Mesendoderm (in vitro differentiated cells): ENCODE measurements at regions not wholly inside any gene's neighbourhood (a gene's known extent, or its start where the extent isn't known, plus 50 kb on each side); places are given as distances from the start of the nearest gene placed in this dataset.
A peak's percentile ranks its signal among the peaks of the same experiment; 100 is the strongest.

Experiments
- DNase-seq: peaks from one replicate; pipeline ENCODE4 v3.0.0; 2013
- H2AK5ac ChIP-seq: 2 replicates; pipeline ENCODE4 v1.6.1; 2013; ENCODE audit warnings: low read length, inconsistent platforms
- H2BK120ac ChIP-seq: 2 replicates; pipeline ENCODE4 v1.6.1; 2013; ENCODE audit warnings: low read depth, mild to moderate bottlenecking, low read length, moderate library complexity, mixed read lengths
- H2BK15ac ChIP-seq: replicated peaks from 2 replicates; pipeline ENCODE4 v1.6.1; 2013; ENCODE audit warnings: low read depth, mild to moderate bottlenecking, moderate library complexity
- H2BK5ac ChIP-seq: 2 replicates; pipeline ENCODE4 v1.6.1; 2013; ENCODE audit warnings: low read length, inconsistent platforms
- H3K18ac ChIP-seq: 2 replicates; pipeline ENCODE4 v1.6.1; 2013; ENCODE audit warnings: mild to moderate bottlenecking, low read length, mixed read lengths
- H3K23ac ChIP-seq: one replicate; pipeline ENCODE4 v1.6.1; 2013; ENCODE audit warnings: low read length
- H3K27ac ChIP-seq: 2 replicates; pipeline ENCODE4 v1.5.1; 2013; ENCODE audit warnings: low read depth, mild to moderate bottlenecking, inconsistent platforms, low read length, moderate library complexity
- H3K27me3 ChIP-seq: 2 replicates; pipeline ENCODE4 v1.6.1; 2013; ENCODE audit warnings: low read length, control low read depth, mild to moderate bottlenecking, inconsistent platforms; ENCODE audit not compliant: insufficient read depth, poor library complexity
- H3K36me3 ChIP-seq: 2 replicates; pipeline ENCODE4 v1.6.1; 2013; ENCODE audit warnings: low read length, inconsistent platforms; ENCODE audit not compliant: control insufficient read depth, insufficient read depth
- H3K4ac ChIP-seq: one replicate; pipeline ENCODE4 v1.6.1; 2013; ENCODE audit warnings: low read depth, mild to moderate bottlenecking, low read length, moderate library complexity
- H3K4me1 ChIP-seq: 2 replicates; pipeline ENCODE4 v1.6.1; 2013; ENCODE audit warnings: low read depth, low read length, inconsistent platforms; ENCODE audit not compliant: control insufficient read depth
- H3K4me2 ChIP-seq: 2 replicates; pipeline ENCODE4 v1.6.1; 2013; ENCODE audit warnings: low read length
- H3K4me3 ChIP-seq: 2 replicates; pipeline ENCODE4 v1.5.1; 2013; ENCODE audit warnings: mild to moderate bottlenecking, low read length
- H3K56ac ChIP-seq: one replicate; pipeline ENCODE4 v1.6.1; 2013; ENCODE audit warnings: low read length
- H3K79me1 ChIP-seq: 2 replicates; pipeline ENCODE4 v1.6.1; 2013; ENCODE audit warnings: low read length, inconsistent platforms
- H3K79me2 ChIP-seq: 2 replicates; pipeline ENCODE4 v1.6.1; 2013; ENCODE audit warnings: mild to moderate bottlenecking, low read length; ENCODE audit not compliant: control insufficient read depth, insufficient read depth
- H3K9ac ChIP-seq: 2 replicates; pipeline ENCODE4 v1.6.1; 2013; ENCODE audit warnings: low read length, inconsistent platforms
- H4K5ac ChIP-seq: one replicate; pipeline ENCODE4 v1.6.1; 2013; ENCODE audit warnings: low read length
- H4K8ac ChIP-seq: one replicate; pipeline ENCODE4 v1.6.1; 2013; ENCODE audit warnings: low read depth, mild to moderate bottlenecking, control low read depth, low read length, moderate library complexity
- WGBS: extraction: QIAGEN DNeasy Blood & Tissue Kit; methylation state at CpG from one replicate; pipeline ENCODE4 v1.1.7; 2013; ENCODE audit warnings: low lambda C conversion rate, missing lambda C conversion rate; ENCODE audit not compliant: insufficient coverage; ENCODE audit errors: extremely low coverage; 5-methylcytosine and 5-hydroxymethylcytosine counted together

GRCh38 chr5:86841000-86841644 is 223.4 kb downstream of the COX7C start:
- Histone ChIP-seq H3K27me3 (no peaks in the 10 kb centered on the region), H2BK5ac (no peak overlapping the region), H2AK5ac (no peak overlapping the region), H3K23ac (no peak overlapping the region), H3K36me3 (no peaks in the 10 kb centered on the region), H3K4me2 (no peak overlapping the region), H3K4ac (no peak overlapping the region), H2BK15ac (no peak overlapping the region), H4K8ac (no peak overlapping the region), H3K79me1 (no peaks in the 10 kb centered on the region), H2BK120ac (no peak overlapping the region), H3K27ac (no peak overlapping the region), H3K4me1 (no peaks in the 10 kb centered on the region), H3K9ac (no peak overlapping the region), H4K5ac (no peak overlapping the region), H3K4me3 (no peak overlapping the region), H3K56ac (no peak overlapping the region), H3K79me2 (no peaks in the 10 kb centered on the region), H3K18ac (no peak overlapping the region)
- no peak for DNase-seq
- no CpG with 5 or more reads among the region's 3 CpGs for WGBS

GRCh38 chr5:86858442-86858841 is 240.7 kb downstream of the COX7C start:
- Histone ChIP-seq H3K4me2 (no peak overlapping the region), H3K4me1 (no peaks in the 10 kb centered on the region), H2BK120ac (no peak overlapping the region), H2BK15ac (no peak overlapping the region), H3K9ac (no peak overlapping the region), H3K4me3 (no peak overlapping the region), H3K27ac (no peak overlapping the region), H4K5ac (no peak overlapping the region), H2AK5ac (no peak overlapping the region), H2BK5ac (no peak overlapping the region), H3K27me3 (no peaks in the 10 kb centered on the region), H3K18ac (no peak overlapping the region), H3K36me3 (no peaks in the 10 kb centered on the region), H3K56ac (no peak overlapping the region), H3K4ac (no peak overlapping the region), H3K79me1 (no peaks in the 10 kb centered on the region), H3K79me2 (no peaks in the 10 kb centered on the region), H4K8ac (no peak overlapping the region), H3K23ac (no peak overlapping the region)
- no CpG with 5 or more reads among the region's 3 CpGs for WGBS
- no peak for DNase-seq

GRCh38 chr5:86861512-86861911 is 243.8 kb downstream of the COX7C start:
- peak; percentile 7 for DNase-seq
- H3K36me3 ChIP-seq: no peaks in the 10 kb centered on the region
- H3K56ac ChIP-seq: no peak overlapping the region
- H3K27me3 ChIP-seq: no peaks in the 10 kb centered on the region
- H4K8ac ChIP-seq: peak overlapping the region; percentile 2
- no CpG with 5 or more reads among the region's 2 CpGs for WGBS
- no peak overlapping the region for H3K4me2 ChIP-seq
- no peak overlapping the region for H2AK5ac ChIP-seq
- no peaks in the 10 kb centered on the region for H3K79me2 ChIP-seq
- H3K9ac ChIP-seq: no peak overlapping the region
- no peak overlapping the region for H2BK5ac ChIP-seq
- H3K4me3 ChIP-seq: no peak overlapping the region
- no peak overlapping the region for H4K5ac ChIP-seq
- no peak overlapping the region for H2BK120ac ChIP-seq
- no peak overlapping the region for H3K18ac ChIP-seq
- H3K4ac ChIP-seq: no peak overlapping the region
- H3K23ac ChIP-seq: no peak overlapping the region
- H3K4me1 ChIP-seq: no peaks in the 10 kb centered on the region
- no peaks in the 10 kb centered on the region for H3K79me1 ChIP-seq
- H3K27ac ChIP-seq: no peak overlapping the region
- H2BK15ac ChIP-seq: no peak overlapping the region

- no peaks in the 10 kb centered on the region for H3K27me3 ChIP-seq
- no peak overlapping the region for H3K18ac ChIP-seq
- no peak overlapping the region for H3K4ac ChIP-seq
- H3K79me1 ChIP-seq: no peaks in the 10 kb centered on the region
- no peak overlapping the region for H2BK120ac ChIP-seq
- no peaks in the 10 kb centered on the region for H3K36me3 ChIP-seq
- H3K9ac ChIP-seq: no peak overlapping the region
- WGBS: no CpG with 5 or more reads among the region's 3 CpGs
- H3K4me1 ChIP-seq: no peaks in the 10 kb centered on the region
- no peak overlapping the region for H4K8ac ChIP-seq
- H4K5ac ChIP-seq: no peak overlapping the region
- DNase-seq: no peak
- H3K79me2 ChIP-seq: no peaks in the 10 kb centered on the region
- no peak overlapping the region for H3K4me3 ChIP-seq
- no peak overlapping the region for H2BK15ac ChIP-seq
- no peak overlapping the region for H2BK5ac ChIP-seq
- no peak overlapping the region for H3K27ac ChIP-seq
- no peak overlapping the region for H3K56ac ChIP-seq
- H3K23ac ChIP-seq: no peak overlapping the region
- no peak overlapping the region for H2AK5ac ChIP-seq
- no peak overlapping the region for H3K4me2 ChIP-seq
Observed at GRCh38 chr5:86862093-86862492, 244.4 kb downstream of the COX7C start.

- H3K36me3 ChIP-seq: no peaks in the 10 kb centered on the region
- no peak overlapping the region for H3K9ac ChIP-seq
- no peak overlapping the region for H2BK120ac ChIP-seq
- WGBS: no CpG with 5 or more reads among the region's 4 CpGs
- H3K18ac ChIP-seq: no peak overlapping the region
- H3K27ac ChIP-seq: no peak overlapping the region
- no peak overlapping the region for H2BK5ac ChIP-seq
- H4K8ac ChIP-seq: no peak overlapping the region
- H2AK5ac ChIP-seq: no peak overlapping the region
- no peak overlapping the region for H4K5ac ChIP-seq
- no peak overlapping the region for H3K4ac ChIP-seq
- H3K23ac ChIP-seq: no peak overlapping the region
- no peaks in the 10 kb centered on the region for H3K79me1 ChIP-seq
- H2BK15ac ChIP-seq: no peak overlapping the region
- H3K56ac ChIP-seq: no peak overlapping the region
- H3K79me2 ChIP-seq: no peaks in the 10 kb centered on the region
- no peaks in the 10 kb centered on the region for H3K4me1 ChIP-seq
- no peak overlapping the region for H3K4me2 ChIP-seq
- H3K4me3 ChIP-seq: no peak overlapping the region
- no peak for DNase-seq
- H3K27me3 ChIP-seq: no peaks in the 10 kb centered on the region
Observed at GRCh38 chr5:86864051-86864450, 246.3 kb downstream of the COX7C start.

- no peak overlapping the region for H3K27ac ChIP-seq
- no peak overlapping the region for H3K4me3 ChIP-seq
Observed at GRCh38 chr5:86865256-86865785, 247.6 kb downstream of the COX7C start.

More at GRCh38 chr5:86865256-86865785, 247.6 kb downstream of the COX7C start:
- Histone ChIP-seq H3K79me2 (no peaks in the 10 kb centered on the region), H3K9ac (no peak overlapping the region), H3K27me3 (no peaks in the 10 kb centered on the region), H4K5ac (no peak overlapping the region), H3K79me1 (no peaks in the 10 kb centered on the region), H4K8ac (no peak overlapping the region), H2BK120ac (no peak overlapping the region), H3K18ac (no peak overlapping the region), H2BK15ac (no peak overlapping the region), H3K4ac (no peak overlapping the region), H3K56ac (no peak overlapping the region), H3K4me2 (no peak overlapping the region), H3K23ac (no peak overlapping the region), H3K4me1 (no peaks in the 10 kb centered on the region), H2AK5ac (no peak overlapping the region), H3K36me3 (no peaks in the 10 kb centered on the region), H2BK5ac (no peak overlapping the region)
- DNase-seq: no peak
- no CpG with 5 or more reads among the region's 2 CpGs for WGBS
